ENCODE measurements at regions not wholly inside any gene's neighbourhood (a gene's known extent, or its start where the extent isn't known, plus 50 kb on each side); places are given as distances from the start of the nearest gene placed in this dataset.

DNA sequence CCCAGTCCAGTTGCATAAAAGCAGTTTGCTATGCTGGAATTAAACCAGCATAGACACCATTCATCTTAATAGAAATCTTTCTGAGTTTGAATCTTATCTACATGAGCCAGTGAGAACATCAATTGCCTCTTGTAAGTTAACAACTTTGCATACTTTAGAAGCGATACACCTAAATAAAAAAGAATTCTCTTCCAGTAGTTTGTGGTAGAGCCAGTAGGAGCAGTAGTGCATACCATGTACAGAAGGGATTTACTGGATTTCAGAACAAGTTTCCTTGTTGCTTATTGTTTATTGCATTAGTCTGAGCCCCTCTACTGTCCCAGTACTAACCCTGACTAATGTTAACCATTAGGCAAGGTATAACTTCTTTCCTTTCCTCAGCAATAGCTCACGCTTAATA, 313.1 kb downstream of the TGFB2 start:
- H3K4me3 ChIP-seq = no peak overlapping the region
- no peaks in the 10 kb centered on the region for H3K27me3 ChIP-seq
- 72 to 88% methylated on average over 2 of the region's 2 CpGs for WGBS, 2 donors
- peaks cover 4 to 31% (median 10%) of the 10 kb centered on the region in 3 donors for H3K4me1 ChIP-seq
- H3K36me3 ChIP-seq = no peaks in the 10 kb centered on the region
- no peak for DNase-seq
- TF ChIP-seq CTCF (IDR thresholded peaks at IDR 0.05) = peak in 1 of 6 experiments; percentile 22
- no peak for TF ChIP-seq POLR2A (IDR thresholded peaks at IDR 0.05)
- H3K27ac ChIP-seq = no peak overlapping the region
- H3K9me3 ChIP-seq = no peaks in the 10 kb centered on the region
- intact Hi-C loops (cut with DNase I) = no loop called here

- WGBS, 2 donors = 30 to 38% methylated on average over 6 of the region's 6 CpGs
- Histone ChIP-seq H3K27me3 (no peaks in the 10 kb centered on the region), H3K4me1 (peaks cover 4 to 33% (median 11%) of the 10 kb centered on the region in 3 donors), H3K27ac (no peak overlapping the region), H3K36me3 (no peaks in the 10 kb centered on the region), H3K4me3 (no peak overlapping the region), H3K9me3 (no peaks in the 10 kb centered on the region)
- TF ChIP-seq POLR2A (IDR thresholded peaks at IDR 0.05) (no peak), CTCF (IDR thresholded peaks at IDR 0.05) (no peak)
- intact Hi-C loops (cut with DNase I) = no loop called here
- no peak for DNase-seq
Measured at GRCh38 chr1:218658899-218659298, 313.8 kb downstream of the TGFB2 start.

GRCh38 chr1:218659911-218660677, 315.0 kb downstream of the TGFB2 start:
- no peaks in the 10 kb centered on the region for H3K9me3 ChIP-seq
- TF ChIP-seq CTCF (IDR thresholded peaks at IDR 0.05) (no peak), POLR2A (IDR thresholded peaks at IDR 0.05) (no peak)
- no peaks in the 10 kb centered on the region for H3K27me3 ChIP-seq
- no peak overlapping the region for H3K4me3 ChIP-seq
- no peak overlapping the region for H3K27ac ChIP-seq
- H3K36me3 ChIP-seq = no peaks in the 10 kb centered on the region
- H3K4me1 ChIP-seq = peaks cover 4 to 45% (median 18%) of the 10 kb centered on the region in 3 donors
- intact Hi-C loops (cut with DNase I) = no loop called here
- no peak for DNase-seq
- WGBS, 2 donors = 38 to 68% methylated on average over 2 of the region's 2 CpGs

DNA sequence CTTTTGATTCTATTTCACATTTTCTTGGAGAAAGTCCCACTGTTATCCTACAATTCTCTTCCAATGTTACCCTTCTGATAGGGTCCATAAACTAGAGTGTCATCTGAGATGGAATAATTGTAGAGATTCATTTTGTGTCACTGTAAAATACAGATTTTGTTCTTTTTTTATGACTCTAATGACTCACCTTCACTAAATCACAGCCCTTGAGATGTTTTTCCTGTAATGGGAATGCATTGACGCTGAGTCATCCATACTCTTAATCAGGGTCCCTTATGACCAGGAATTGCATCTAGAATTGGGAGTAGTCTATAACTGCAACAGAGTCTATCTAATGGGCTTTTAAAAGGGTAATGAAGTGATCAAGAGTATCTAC, 315.5 kb downstream of the TGFB2 start:
- Histone ChIP-seq H3K27ac (no peak overlapping the region), H3K9me3 (no peaks in the 10 kb centered on the region), H3K4me3 (no peak overlapping the region), H3K36me3 (no peaks in the 10 kb centered on the region), H3K4me1 (peaks cover 4 to 51% (median 18%) of the 10 kb centered on the region in 3 donors), H3K27me3 (no peaks in the 10 kb centered on the region)
- intact Hi-C loops (cut with DNase I) = no loop called here
- DNase-seq = no peak
- TF ChIP-seq CTCF (IDR thresholded peaks at IDR 0.05) (no peak), POLR2A (IDR thresholded peaks at IDR 0.05) (no peak)
- 58 to 67% methylated on average over 1 of the region's 1 CpG for WGBS, 2 donors

DNA sequence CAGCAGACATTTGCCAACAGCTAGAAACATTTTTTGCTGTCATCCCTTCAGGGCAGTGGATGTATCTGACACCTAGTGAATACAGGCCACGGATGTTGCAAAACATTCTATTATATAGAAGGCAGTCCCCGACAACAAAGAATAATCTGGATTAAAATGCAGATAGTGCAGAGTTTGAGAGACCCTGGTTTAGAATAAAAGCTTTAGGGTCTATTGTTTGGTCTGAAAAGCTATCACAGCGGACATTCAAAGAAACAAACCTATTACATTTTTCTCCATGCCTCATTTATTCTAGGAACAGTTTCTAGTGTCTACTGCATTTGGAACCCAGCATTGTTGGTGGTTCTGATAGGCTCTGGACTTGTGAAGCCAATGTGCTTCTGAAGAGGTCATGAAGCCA, 316.3 kb downstream of the TGFB2 start:
- Histone ChIP-seq H3K27ac (no peak overlapping the region), H3K9me3 (no peaks in the 10 kb centered on the region), H3K36me3 (no peaks in the 10 kb centered on the region), H3K4me3 (no peak overlapping the region), H3K27me3 (no peaks in the 10 kb centered on the region), H3K4me1 (peaks cover 4 to 56% (median 18%) of the 10 kb centered on the region in 3 donors)
- DNase-seq = no peak
- intact Hi-C loops (cut with DNase I) = no loop called here
- 57 to 64% methylated on average over 3 of the region's 3 CpGs for WGBS, 2 donors
- no peak for TF ChIP-seq POLR2A (IDR thresholded peaks at IDR 0.05)
- TF ChIP-seq CTCF (IDR thresholded peaks at IDR 0.05) = no peak

Data from esophagus squamous epithelium (tissue), 5 donors.